GM10248 (cell line): ENCODE measurements at regions not wholly inside any gene's neighbourhood (a gene's known extent, or its start where the extent isn't known, plus 50 kb on each side); places are given as distances from the start of the nearest gene placed in this dataset.

Experiments used
- CTCF ChIA-PET: fragments of 300-600 bp; sonication (Branson Sonifier 250); formaldehyde crosslinking; extraction: SDS; loops from one replicate; lab custom pipeline; 2021; ENCODE audit warnings: antibody characterized with exemption; lab: Yijun Ruan, JAX
- POLR2A ChIA-PET: fragments of 350-650 bp; sonication (Branson Sonifier 250); formaldehyde crosslinking; extraction: SDS; loops from one replicate; lab custom pipeline; 2020; ENCODE audit warnings: antibody characterized with exemption; lab: Yijun Ruan, JAX
- DNase-seq: peaks from one replicate; pipeline ENCODE4 v3.0.0; 2012; ENCODE audit errors: extremely low spot score
- CTCF ChIP-seq: IDR thresholded peaks from 2 replicates; pipeline ENCODE4 v1.5.1; 2012; ENCODE audit warnings: mild to moderate bottlenecking, low read depth; ENCODE audit errors: extremely low read depth, missing control alignments, control extremely low read depth

GRCh38 chr5:142259758-142260157 is 65.1 kb downstream of the SPRY4 start:
- ChIA-PET CTCF (interaction anchor here (1.1 kb wide), 1 partner anchor 26 kb away, joined by 3 read pairs; no protein-coding TSS in a partner anchor), POLR2A (no interaction called here)
- no peak for TF ChIP-seq CTCF
- no peak for DNase-seq

DNA sequence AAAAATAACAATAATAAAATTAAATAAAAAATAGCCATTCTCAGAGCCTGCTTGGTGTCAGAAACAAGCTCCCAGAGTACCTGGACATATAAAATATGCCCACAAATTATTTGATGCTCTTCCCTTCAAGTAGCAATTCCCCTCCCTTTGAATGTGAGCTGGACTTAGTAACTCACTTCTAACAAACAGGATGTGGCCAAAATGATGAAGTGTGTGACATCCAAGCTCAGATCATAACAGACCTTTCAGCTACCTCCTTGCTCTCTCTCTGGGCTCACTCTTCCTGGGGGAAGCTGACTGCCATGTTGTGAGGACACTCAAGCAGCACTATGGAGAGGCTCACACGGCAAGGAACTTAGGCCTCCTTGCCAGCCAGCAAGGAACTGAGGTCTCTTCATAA is 69.0 kb downstream of the SPRY4 start:
- no peak for DNase-seq
- no peak for TF ChIP-seq CTCF
- ChIA-PET CTCF (interaction anchor here (0.8 to 1.0 kb wide), 2 partner anchors 18 to 21 kb away, joined by 3 read pairs; no protein-coding TSS in a partner anchor), POLR2A (no interaction called here)

DNA sequence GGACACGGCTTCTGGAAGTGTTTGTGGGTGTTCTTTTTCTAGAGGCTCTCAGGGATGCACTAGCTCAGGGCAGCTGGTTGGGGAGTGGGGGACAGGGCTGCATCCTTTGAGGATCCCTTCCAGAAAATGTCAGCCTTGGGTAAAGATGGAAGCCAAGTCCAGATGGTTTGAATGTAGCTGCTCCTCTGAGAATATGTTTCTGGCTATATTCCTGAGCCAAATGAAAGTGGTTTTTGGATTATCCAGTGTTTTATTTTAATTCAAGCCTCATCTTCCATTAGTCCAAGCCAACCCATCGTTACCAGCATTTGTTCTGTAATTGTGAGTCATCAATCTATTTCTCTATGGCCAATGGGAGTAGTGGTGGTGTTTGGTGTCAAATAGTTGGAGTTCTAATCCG is 70.4 kb downstream of the SPRY4 start:
- ChIA-PET CTCF (no interaction called here), POLR2A (no interaction called here)
- no peak for TF ChIP-seq CTCF

DNA sequence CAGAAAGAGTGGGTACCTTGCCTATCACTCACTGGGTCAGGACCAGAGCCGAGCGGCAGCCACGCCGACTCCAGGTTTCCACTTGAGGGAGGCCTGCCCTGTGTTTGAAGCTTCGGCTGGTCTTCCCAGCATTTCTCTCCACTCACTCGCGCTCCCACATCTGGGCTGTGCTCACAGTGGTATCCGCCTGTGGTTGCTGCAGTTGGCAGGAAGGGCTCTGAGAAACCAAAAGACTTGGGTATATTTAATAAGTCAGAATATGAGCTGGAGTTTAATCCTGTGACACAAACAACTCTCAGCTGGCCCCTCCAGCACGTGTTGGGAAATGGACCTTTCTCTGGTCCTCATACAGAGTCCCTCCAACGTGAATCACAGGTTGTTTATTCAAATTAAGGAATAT is 70.9 kb downstream of the SPRY4 start:
- ChIA-PET CTCF (no interaction called here), POLR2A (no interaction called here)
- no peak for TF ChIP-seq CTCF
- no peak for DNase-seq

More for the DNA sequence above, 70.4 kb downstream of the SPRY4 start:
- DNase-seq: no peak

DNA sequence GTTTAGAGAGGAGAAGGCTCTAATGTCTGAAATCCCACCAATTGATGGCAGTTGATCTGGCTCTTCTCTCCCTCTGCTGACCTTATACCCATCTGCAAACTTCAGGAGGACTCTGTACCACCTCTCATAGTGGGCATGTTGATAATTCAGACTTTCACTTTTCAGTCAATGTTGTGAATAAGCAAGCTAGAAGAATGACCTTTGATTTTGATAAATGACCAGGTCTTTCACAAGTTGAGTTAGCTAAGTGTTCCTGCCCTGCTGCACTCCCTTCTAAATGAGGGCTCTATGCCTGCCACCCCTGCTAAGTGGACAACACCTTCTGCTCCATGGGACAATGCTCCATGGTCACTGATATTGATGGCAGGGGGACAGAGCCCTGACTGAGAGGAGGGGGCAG is 74.7 kb downstream of the SPRY4 start:
- no peak for TF ChIP-seq CTCF
- DNase-seq: no peak
- ChIA-PET POLR2A (no interaction called here), CTCF (no interaction called here)

DNA sequence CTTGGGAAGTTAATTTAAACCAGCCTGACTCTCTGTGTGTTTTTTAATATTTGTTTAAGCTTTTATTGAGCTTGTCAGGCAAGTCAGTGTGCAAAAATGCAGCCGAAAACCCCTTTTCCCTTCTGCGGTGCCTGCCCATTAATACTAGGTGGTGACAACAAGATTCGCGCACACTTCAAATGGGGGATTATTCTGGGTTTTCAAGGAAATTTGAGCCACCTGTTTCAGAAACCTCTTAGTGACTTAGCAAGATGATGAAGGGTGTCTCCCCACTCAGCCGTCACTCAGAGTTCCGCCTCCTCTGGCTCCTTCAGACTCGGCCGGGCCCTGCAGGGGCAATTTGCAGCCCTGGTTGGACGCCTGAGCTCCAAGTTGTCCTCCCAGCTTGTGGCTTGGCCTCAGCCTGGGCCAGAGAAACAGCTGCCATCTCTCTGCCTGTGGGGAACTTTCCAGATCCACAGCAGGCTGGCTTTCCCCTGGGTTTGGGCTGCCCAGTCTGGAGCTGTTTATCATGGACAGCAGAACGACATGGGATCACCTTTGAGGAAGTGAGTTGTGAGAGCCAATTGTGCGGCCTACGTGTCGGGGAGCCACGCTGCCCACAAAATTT is 75.9 kb downstream of the SPRY4 start:
- no peak for DNase-seq
- ChIA-PET CTCF (no interaction called here), POLR2A (no interaction called here)

More for the DNA sequence above, 75.9 kb downstream of the SPRY4 start:
- no peak for TF ChIP-seq CTCF
